ENCODE measurements at regions not wholly inside any gene's neighbourhood (a gene's known extent, or its start where the extent isn't known, plus 50 kb on each side); places are given as distances from the start of the nearest gene placed in this dataset.

GRCh38 chr1:14129009-14129408 is 429.0 kb downstream of the PRDM2 start:
- ATAC-seq (peak; percentile 83), DNase-seq (ENCODE audit: low spot score) (peak; percentile 57), FAIRE-seq (peak; percentile 18)
- ChIA-PET CTCF (ENCODE audit: low intra/inter-chr PET ratio, low total read pairs) (no interaction called here), POLR2A (no interaction called here)
- Histone ChIP-seq H3K36me3 (replicated peaks in 1 of 2; ENCODE audit: control insufficient read depth in 1 of 2, insufficient read depth in 2 of 2, low read length in 2 of 2) (no peaks in the 10 kb centered on the region), H3K4me3 (replicated peaks in 1 of 3; ENCODE audit: insufficient read depth in 1 of 3, low read depth in 2 of 3, low read length in 3 of 3) (no peak overlapping the region), H3K4me2 (ENCODE audit: low read depth, low read length) (peak overlapping the region; percentile 14; the same call in 1 of the 2 replicates), H3K79me2 (ENCODE audit: insufficient read depth, low read length) (no peaks in the 10 kb centered on the region), H3K9me3 (ENCODE audit: low read length) (peaks cover 10% of the 10 kb centered on the region; the same call in 1 of the 2 replicates), H3K27me3 (ENCODE audit: control insufficient read depth in 1 of 2, insufficient read depth in 2 of 2, low read length in 2 of 2) (no peaks in the 10 kb centered on the region; a peak in 1 of 5 replicates), H4K20me1 (ENCODE audit: insufficient read depth, low read length) (no peaks in the 10 kb centered on the region), H3K9ac (ENCODE audit: insufficient read depth, low read depth, low read length) (no peak overlapping the region), H3K27ac (ENCODE audit: extremely low read length, insufficient read depth, low read length) (peak overlapping the region; percentile 28), H2AFZ (ENCODE audit: low read length) (no peak overlapping the region), H3K4me1 (ENCODE audit: insufficient read depth, low read length) (peaks cover 29% of the 10 kb centered on the region)
- intact Hi-C loops (cut with micrococcal nuclease; ENCODE audit: unreplicated experiment) (no loop called here), in situ Hi-C loops (cut with HindIII; ENCODE audit: extremely low pct_ligation_motif_present, low pct_unique_long_range_greater_than_20kb) (no loop called here)
- BruUV-seq (replicated peaks): no TSS peak
- WGBS (ENCODE audit: low lambda C conversion rate): 0% methylated on average over 2 of the region's 2 CpGs
- TF ChIP-seq ZNF550 (CRISPR knock-in tag; IDR thresholded peaks at IDR 0.05; ENCODE audit: borderline replicate concordance): no peak
- no peak for TF ChIP-seq GMEB1 (CRISPR knock-in tag; IDR thresholded peaks at IDR 0.05; ENCODE audit: borderline replicate concordance)
- TF ChIP-seq HMG20A (CRISPR knock-in tag; IDR thresholded peaks at IDR 0.05; ENCODE audit: borderline replicate concordance): peak; percentile 32; the same call in 1 of the 2 replicates
- TF ChIP-seq MIER2 (CRISPR knock-in tag; IDR thresholded peaks at IDR 0.05): no peak
- no peak for TF ChIP-seq ZBTB38 (CRISPR knock-in tag; IDR thresholded peaks at IDR 0.05)
- no peak for TF ChIP-seq ZNF142 (CRISPR knock-in tag; IDR thresholded peaks at IDR 0.05)
- no peak for TF ChIP-seq ZNF446 (CRISPR knock-in tag; IDR thresholded peaks at IDR 0.05)
- TF ChIP-seq WIZ (CRISPR knock-in tag; IDR thresholded peaks at IDR 0.05): no peak
- TF ChIP-seq SRSF4 (IDR thresholded peaks at IDR 0.05; ENCODE audit: low read depth, low read length, poor library complexity, severe bottlenecking): no peak
- TF ChIP-seq ZNF280D (CRISPR knock-in tag; IDR thresholded peaks at IDR 0.05): no peak
- no peak for TF ChIP-seq FOXA1 (IDR thresholded peaks at IDR 0.05)
- TF ChIP-seq FOXA1 (CRISPR knock-in tag; IDR thresholded peaks at IDR 0.05): peak; percentile 41; the same call in 1 of the 2 replicates
- no peak for TF ChIP-seq SIX1 (CRISPR knock-in tag; IDR thresholded peaks at IDR 0.05; ENCODE audit: borderline replicate concordance)
- TF ChIP-seq MXI1 (IDR thresholded peaks at IDR 0.05; ENCODE audit: borderline replicate concordance, low read depth, low read length): no peak
- no peak for TF ChIP-seq PAF1 (CRISPR knock-in tag; IDR thresholded peaks at IDR 0.05)
- TF ChIP-seq SAFB2 (CRISPR knock-in tag; IDR thresholded peaks at IDR 0.05; ENCODE audit: borderline replicate concordance, low read depth): no peak
